Ishikawa (cell line): ENCODE measurements at regions not wholly inside any gene's neighbourhood (a gene's known extent, or its start where the extent isn't known, plus 50 kb on each side); places are given as distances from the start of the nearest gene placed in this dataset.

Experiments used
- CEBPB ChIP-seq: IDR thresholded peaks from 2 replicates; pipeline ENCODE4 v1.6.1; 2012
- CREB1 ChIP-seq: IDR thresholded peaks from 2 replicates; pipeline ENCODE4 v1.6.1; 2012; ENCODE audit warnings: low read depth
- EGR1 ChIP-seq: IDR thresholded peaks from 2 replicates; pipeline ENCODE4 v1.6.1; 2012
- EP300 ChIP-seq: IDR thresholded peaks from 2 replicates; pipeline ENCODE4 v1.6.1; 2012; ENCODE audit warnings: borderline replicate concordance
- FOXM1 ChIP-seq: IDR thresholded peaks from 2 replicates; pipeline ENCODE4 v1.6.1; 2012; ENCODE audit warnings: low read depth, borderline replicate concordance
- MAX ChIP-seq: IDR thresholded peaks from 2 replicates; pipeline ENCODE4 v1.6.1; 2012
- NFIC ChIP-seq: IDR thresholded peaks from 2 replicates; pipeline ENCODE4 v1.6.1; 2012
- RAD21 ChIP-seq: IDR thresholded peaks from 2 replicates; pipeline ENCODE4 v1.6.1; 2012; ENCODE audit warnings: low read depth
- REST ChIP-seq: IDR thresholded peaks from 2 replicates; pipeline ENCODE4 v1.6.1; 2012; ENCODE audit warnings: low read depth, mild to moderate bottlenecking
- TAF1 ChIP-seq: IDR thresholded peaks from 2 replicates; pipeline ENCODE4 v1.6.1; 2012; ENCODE audit warnings: low read depth, mild to moderate bottlenecking
- TCF12 ChIP-seq: IDR thresholded peaks from 2 replicates; pipeline ENCODE4 v1.6.1; 2012; ENCODE audit warnings: low read depth
- TEAD4 ChIP-seq: IDR thresholded peaks from 2 replicates; pipeline ENCODE4 v1.6.1; 2012
- USF1 ChIP-seq: IDR thresholded peaks from 2 replicates; pipeline ENCODE4 v1.6.1; 2012
- YY1 ChIP-seq: IDR thresholded peaks from 2 replicates; pipeline ENCODE4 v1.6.1; 2012; ENCODE audit warnings: low read depth
- ZBTB7A ChIP-seq: IDR thresholded peaks from 2 replicates; pipeline ENCODE4 v1.6.1; 2012; ENCODE audit warnings: low read depth

- TF ChIP-seq TAF1 = no peak
- TF ChIP-seq ZBTB7A = no peak
- no peak for TF ChIP-seq MAX
- TF ChIP-seq YY1 = no peak
- TF ChIP-seq EGR1 = no peak
- TF ChIP-seq TEAD4 = no peak
- TF ChIP-seq RAD21 = no peak
- TF ChIP-seq CEBPB = no peak
- TF ChIP-seq NFIC = no peak
- no peak for TF ChIP-seq REST
- no peak for TF ChIP-seq USF1
- no peak for TF ChIP-seq CREB1
- TF ChIP-seq EP300 = no peak
- TF ChIP-seq FOXM1 = no peak
- TF ChIP-seq TCF12 = no peak
Measured at GRCh38 chr3:59244343-59244742, 194.5 kb upstream of the CFAP20DC start.

- no peak for TF ChIP-seq EGR1
- TF ChIP-seq CEBPB = no peak
- no peak for TF ChIP-seq CREB1
- no peak for TF ChIP-seq TAF1
- TF ChIP-seq NFIC = no peak
- TF ChIP-seq REST = no peak
- no peak for TF ChIP-seq TCF12
- TF ChIP-seq EP300 = no peak
- no peak for TF ChIP-seq RAD21
- no peak for TF ChIP-seq FOXM1
Measured at GRCh38 chr3:59243476-59243875, 193.7 kb upstream of the CFAP20DC start.

GRCh38 chr3:59240666-59241255, 190.9 kb upstream of the CFAP20DC start:
- TF ChIP-seq ZBTB7A (no peak), REST (no peak), CREB1 (no peak), USF1 (no peak), TAF1 (no peak), TEAD4 (no peak), NFIC (no peak), TCF12 (no peak)

GRCh38 chr3:59237121-59237520, 187.3 kb upstream of the CFAP20DC start:
- no peak for TF ChIP-seq TAF1
- TF ChIP-seq CREB1 = no peak

GRCh38 chr3:59235634-59236012, 185.8 kb upstream of the CFAP20DC start:
- TF ChIP-seq RAD21 (no peak), MAX (no peak), TEAD4 (no peak), CEBPB (no peak), TAF1 (no peak), EGR1 (no peak), TCF12 (no peak), NFIC (no peak), YY1 (no peak), FOXM1 (no peak), USF1 (no peak), CREB1 (no peak), REST (no peak), ZBTB7A (no peak), EP300 (no peak)
